PC-3 (cell line): ENCODE measurements at regions not wholly inside any gene's neighbourhood (a gene's known extent, or its start where the extent isn't known, plus 50 kb on each side); places are given as distances from the start of the nearest gene placed in this dataset.

Source experiments
- ATAC-seq: fragments of 200-7000 bp; cut with Tn5 transposase; 2 replicates; pipeline ENCODE4 v1.9.1; 2020; ENCODE audit warnings: mild to moderate bottlenecking, moderate library complexity
- BruUV-seq: library from RNA; stranded (reverse); fragments of 400-500 nt; replicated peaks from 2 replicates; lab custom pipeline; 2021; lab: Mats Ljungman, UMichigan
- CTCF ChIA-PET: fragments of 300-600 bp; sonication (Branson Sonifier 250); formaldehyde crosslinking; loops from one replicate; lab custom pipeline; 2022; ENCODE audit warnings: antibody characterized with exemption; lab: Charles Lee
- POLR2A ChIA-PET: fragments of 300-600 bp; sonication (Branson Sonifier 250); formaldehyde crosslinking; loops from one replicate; lab custom pipeline; 2022; ENCODE audit warnings: antibody characterized with exemption; ENCODE audit not compliant: unreplicated experiment; lab: Charles Lee
- DNase-seq: peaks from one replicate; pipeline ENCODE4 v3.0.0-alpha.2; 2015
- H2AFZ ChIP-seq: fragments of 300-600 bp; sonication (generic); 2 replicates; pipeline ENCODE4 v1.6.0; 2016; ENCODE audit warnings: antibody characterized with exemption, low read length
- H3F3A ChIP-seq: fragments of 300-600 bp; sonication (generic); one replicate; pipeline ENCODE4 v1.6.0; 2017; ENCODE audit warnings: antibody characterized with exemption, low read length, control low read depth, mild to moderate bottlenecking; ENCODE audit not compliant: unreplicated experiment
- H3K27ac ChIP-seq: fragments of 300-600 bp; sonication (generic); 2 replicates; pipeline ENCODE4 v1.5.1; 2016; ENCODE audit warnings: mild to moderate bottlenecking, low read length
- H3K27me3 ChIP-seq: fragments of 300-600 bp; sonication (generic); 2 replicates; pipeline ENCODE4 v1.6.1; 2016; ENCODE audit warnings: low read length, mixed read lengths
- H3K36me3 ChIP-seq: fragments of 300-600 bp; sonication (generic); 2 replicates; pipeline ENCODE4 v1.6.1; 2016; ENCODE audit warnings: low read depth, mixed run types, low read length, mixed read lengths
- H3K4me1 ChIP-seq: fragments of 300-600 bp; sonication (generic); 2 replicates; pipeline ENCODE4 v1.5.1; 2016; ENCODE audit warnings: low read length; ENCODE audit not compliant: insufficient read depth
- H3K4me2 ChIP-seq: fragments of 300-600 bp; sonication (generic); 2 replicates; pipeline ENCODE4 v1.6.0; 2016; ENCODE audit warnings: low read length
- H3K4me3 ChIP-seq: fragments of 300-600 bp; sonication (generic); 2 replicates; pipeline ENCODE4 v1.5.1; 2016; ENCODE audit warnings: mild to moderate bottlenecking, low read length, mixed read lengths
- H3K79me2 ChIP-seq: fragments of 300-600 bp; sonication (generic); 2 replicates; pipeline ENCODE4 v1.6.1; 2017; ENCODE audit warnings: low read length, mixed read lengths
- H3K9ac ChIP-seq: fragments of 300-600 bp; sonication (generic); 2 replicates; pipeline ENCODE4 v1.6.0; 2016; ENCODE audit warnings: mild to moderate bottlenecking, low read length
- H3K9me2 ChIP-seq: fragments of 300-600 bp; sonication (generic); replicated peaks from 2 replicates; pipeline ENCODE4 v1.6.1; 2016; ENCODE audit warnings: mixed run types, low read length, mixed read lengths
- H3K9me3 ChIP-seq: fragments of 300-600 bp; sonication (generic); 2 replicates; pipeline ENCODE4 v1.6.1; 2016; ENCODE audit warnings: low read length, mixed read lengths
- H4K20me1 ChIP-seq: fragments of 300-600 bp; sonication (generic); 2 replicates; pipeline ENCODE4 v1.6.1; 2016; ENCODE audit warnings: low read length, mixed read lengths
- CTCF ChIP-seq: fragments of 300-600 bp; sonication (generic); conservative IDR thresholded peaks from 2 replicates; pipeline ENCODE4 v1.5.1; 2017; ENCODE audit warnings: antibody characterized with exemption, low read depth, mild to moderate bottlenecking, low read length
- EZH2 ChIP-seq: fragments of 300-600 bp; sonication (generic); IDR thresholded peaks from one replicate; pipeline ENCODE4 v1.6.1; 2017; ENCODE audit warnings: antibody characterized with exemption, mild to moderate bottlenecking, low read length; ENCODE audit not compliant: unreplicated experiment
- EZH2phosphoT487 ChIP-seq: fragments of 300-600 bp; sonication (generic); IDR thresholded peaks from 2 replicates; pipeline ENCODE4 v1.6.1; 2018; ENCODE audit warnings: mild to moderate bottlenecking, antibody characterized with exemption, low read length, borderline replicate concordance
- intact Hi-C: fragments of 100-400 bp; cut with micrococcal nuclease; formaldehyde crosslinking; loops from 2 replicates; pipeline ENCODE4 v1.9.0; 2023

- H3K4me3 ChIP-seq: no peak overlapping the region
- no peak overlapping the region for H3K27ac ChIP-seq
- no peaks in the 10 kb centered on the region for H3K36me3 ChIP-seq
- TF ChIP-seq EZH2 (no peak), CTCF (no peak), EZH2phosphoT487 (no peak)
- H3K4me2 ChIP-seq: no peak overlapping the region
- H4K20me1 ChIP-seq: no peaks in the 10 kb centered on the region
- H3K9me2 ChIP-seq: no peaks in the 10 kb centered on the region
- intact Hi-C loops: no loop called here
- no peak overlapping the region for H2AFZ ChIP-seq
- BruUV-seq: no TSS peak
- no peak overlapping the region for H3K9ac ChIP-seq
- ChIA-PET CTCF (no interaction called here), POLR2A (interaction anchor here (0.6 kb wide), 1 partner anchor 196 kb away, joined by 16 read pairs; no protein-coding TSS in a partner anchor)
- H3K27me3 ChIP-seq: no peaks in the 10 kb centered on the region
- no peak for ATAC-seq
- no peaks in the 10 kb centered on the region for H3K4me1 ChIP-seq
- H3K79me2 ChIP-seq: no peaks in the 10 kb centered on the region
- no peaks in the 10 kb centered on the region for H3F3A ChIP-seq
- no peak for DNase-seq
- no peaks in the 10 kb centered on the region for H3K9me3 ChIP-seq
Observed at GRCh38 chr1:181392133-181392532, 91.2 kb upstream of the CACNA1E start.

GRCh38 chr1:181392613-181393220 is 90.6 kb upstream of the CACNA1E start:
- ChIA-PET CTCF (no interaction called here), POLR2A (no interaction called here)
- no peak overlapping the region for H3K9ac ChIP-seq
- no peaks in the 10 kb centered on the region for H4K20me1 ChIP-seq
- H3K9me2 ChIP-seq: no peaks in the 10 kb centered on the region
- no peak overlapping the region for H2AFZ ChIP-seq
- ATAC-seq (no peak), DNase-seq (no peak)
- no peaks in the 10 kb centered on the region for H3K4me1 ChIP-seq
- H3F3A ChIP-seq: no peaks in the 10 kb centered on the region
- H3K4me2 ChIP-seq: no peak overlapping the region
- H3K4me3 ChIP-seq: no peak overlapping the region
- no peaks in the 10 kb centered on the region for H3K36me3 ChIP-seq
- no peaks in the 10 kb centered on the region for H3K9me3 ChIP-seq
- TF ChIP-seq CTCF (no peak), EZH2 (no peak), EZH2phosphoT487 (no peak)
- H3K27ac ChIP-seq: no peak overlapping the region
- peaks cover 4% of the 10 kb centered on the region; the same call in 1 of the 2 replicates for H3K27me3 ChIP-seq
- H3K79me2 ChIP-seq: no peaks in the 10 kb centered on the region
- no TSS peak for BruUV-seq
- intact Hi-C loops: no loop called here

GRCh38 chr1:181394766-181395165 is 88.6 kb upstream of the CACNA1E start:
- POLR2A ChIA-PET: no interaction called here
- Histone ChIP-seq H3K4me3 (no peak overlapping the region), H3K9ac (no peak overlapping the region), H3K36me3 (no peaks in the 10 kb centered on the region), H3K4me2 (no peak overlapping the region), H3K27ac (no peak overlapping the region), H3K9me2 (no peaks in the 10 kb centered on the region), H3K79me2 (no peaks in the 10 kb centered on the region), H3K27me3 (peaks cover 17% of the 10 kb centered on the region; the same call in 1 of the 2 replicates), H3K4me1 (no peaks in the 10 kb centered on the region), H2AFZ (no peak overlapping the region), H4K20me1 (no peaks in the 10 kb centered on the region), H3F3A (no peaks in the 10 kb centered on the region), H3K9me3 (no peaks in the 10 kb centered on the region)
- BruUV-seq: no TSS peak
- TF ChIP-seq EZH2phosphoT487 (no peak), CTCF (no peak), EZH2 (no peak)
- intact Hi-C loops: no loop called here
- ATAC-seq (no peak), DNase-seq (no peak)
- CTCF ChIA-PET: no interaction called here
